Loucy (cell line): ENCODE measurements at regions not wholly inside any gene's neighbourhood (a gene's known extent, or its start where the extent isn't known, plus 50 kb on each side); places are given as distances from the start of the nearest gene placed in this dataset.
A peak's percentile ranks its signal among the peaks of the same experiment; 100 is the strongest.

Experiments used
- H2AFZ ChIP-seq: fragments of 200-600 bp; sonication (generic); 2 replicates; pipeline ENCODE4 v1.6.0; 2016; ENCODE audit warnings: antibody characterized with exemption, mild to moderate bottlenecking, low read length, moderate library complexity
- H3F3A ChIP-seq: fragments of 200-600 bp; 2 replicates; pipeline ENCODE4 v1.6.0; 2016; ENCODE audit warnings: antibody characterized with exemption, low read depth, mild to moderate bottlenecking
- H3K27me3 ChIP-seq: fragments of 200-600 bp; sonication (generic); 2 replicates; pipeline ENCODE4 v1.6.1; 2014; ENCODE audit warnings: low read length, mild to moderate bottlenecking; ENCODE audit not compliant: insufficient read depth, poor library complexity, severe bottlenecking
- H3K36me3 ChIP-seq: fragments of 200-600 bp; sonication (generic); 2 replicates; pipeline ENCODE4 v1.6.1; 2016; ENCODE audit warnings: low read length; ENCODE audit not compliant: insufficient read depth
- H3K4me1 ChIP-seq: fragments of 200-600 bp; sonication (generic); 2 replicates; pipeline ENCODE4 v1.5.1; 2014; ENCODE audit warnings: low read length, mild to moderate bottlenecking; ENCODE audit not compliant: insufficient read depth, poor library complexity, severe bottlenecking
- H3K4me2 ChIP-seq: fragments of 200-600 bp; sonication (generic); 2 replicates; pipeline ENCODE4 v1.6.0; 2014; ENCODE audit warnings: antibody characterized with exemption, low read length, low read depth, mild to moderate bottlenecking; ENCODE audit not compliant: poor library complexity, severe bottlenecking
- H3K4me3 ChIP-seq: fragments of 200-600 bp; sonication (generic); 2 replicates; pipeline ENCODE4 v1.5.1; 2014; ENCODE audit warnings: low read length, mild to moderate bottlenecking, mixed read lengths; ENCODE audit not compliant: poor library complexity, severe bottlenecking
- H3K79me2 ChIP-seq: fragments of 200-600 bp; sonication (generic); 2 replicates; pipeline ENCODE4 v1.6.1; 2014; ENCODE audit warnings: low read length; ENCODE audit not compliant: insufficient read depth
- H3K9ac ChIP-seq: fragments of 200-600 bp; sonication (generic); 2 replicates; pipeline ENCODE4 v1.6.0; 2014; ENCODE audit warnings: mild to moderate bottlenecking, low read depth, low read length, moderate library complexity; ENCODE audit not compliant: poor library complexity, severe bottlenecking
- H3K9me2 ChIP-seq: fragments of 200-600 bp; sonication (generic); replicated peaks from 2 replicates; pipeline ENCODE4 v1.6.1; 2016; ENCODE audit warnings: low read depth, low read length, mixed read lengths
- H3K9me3 ChIP-seq: fragments of 200-600 bp; sonication (generic); 2 replicates; pipeline ENCODE4 v1.6.1; 2014; ENCODE audit warnings: mild to moderate bottlenecking, antibody characterized with exemption, low read length, low read depth; ENCODE audit not compliant: insufficient read depth
- H4K20me1 ChIP-seq: fragments of 200-600 bp; sonication (generic); 2 replicates; pipeline ENCODE4 v1.6.0; 2014; ENCODE audit warnings: antibody characterized with exemption, low read length, mild to moderate bottlenecking; ENCODE audit not compliant: insufficient read depth, poor library complexity, severe bottlenecking
- EZH2phosphoT487 ChIP-seq: fragments of 200-600 bp; IDR thresholded peaks from 2 replicates; pipeline ENCODE4 v1.6.1; 2018; ENCODE audit warnings: antibody characterized with exemption, mild to moderate bottlenecking, moderate library complexity, borderline replicate concordance
- TF ChIP-seq, protein P1 (sequence below): fragments of 200-600 bp; sonication (generic); conservative IDR thresholded peaks from 2 replicates; pipeline ENCODE4 v1.5.1; 2014; ENCODE audit warnings: mild to moderate bottlenecking, antibody characterized with exemption, low read length

DNA sequence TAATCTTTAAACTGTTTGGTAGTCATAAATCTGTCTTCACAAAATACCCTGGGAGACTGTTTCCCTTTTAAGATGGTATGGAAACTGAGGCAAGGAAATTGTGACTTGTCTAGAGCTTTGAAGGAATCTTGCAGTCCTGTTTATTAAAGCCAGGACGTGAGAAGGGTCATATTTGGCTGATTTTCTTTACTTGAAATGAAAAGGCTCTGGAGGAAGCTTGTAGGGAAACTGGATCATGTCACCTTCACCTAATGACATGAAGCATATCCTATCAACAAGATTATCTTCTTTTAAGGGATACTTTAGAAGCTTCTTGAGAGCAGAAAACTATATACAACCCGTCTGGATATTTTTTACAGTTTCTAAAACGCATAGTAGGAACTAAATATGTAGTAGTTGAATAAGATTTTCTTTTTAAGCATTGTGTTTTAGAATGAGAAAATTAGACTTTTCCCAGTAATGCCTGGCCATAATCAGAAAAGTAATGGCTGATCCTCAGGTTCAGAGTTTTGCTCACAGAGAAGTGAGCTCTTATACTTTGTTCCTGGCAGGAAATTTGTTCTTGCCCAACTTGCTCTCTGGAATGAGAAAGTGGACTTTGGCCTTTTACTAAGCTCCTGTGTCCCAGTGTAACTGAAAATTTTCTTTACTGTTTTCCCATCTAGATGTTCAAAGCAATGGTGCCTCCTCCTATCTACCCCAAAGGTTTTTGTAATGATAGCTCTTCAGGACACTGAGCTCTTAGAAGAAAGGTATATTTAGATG, 136.8 kb upstream of the AFF2 start:
- Histone ChIP-seq H3K4me2 (no peak overlapping the region), H3K79me2 (no peaks in the 10 kb centered on the region), H3K9ac (no peak overlapping the region), H3K4me1 (no peaks in the 10 kb centered on the region), H3K36me3 (no peaks in the 10 kb centered on the region), H3K27me3 (no peaks in the 10 kb centered on the region), H3K9me3 (no peaks in the 10 kb centered on the region), H3F3A (no peaks in the 10 kb centered on the region), H2AFZ (0 out of 2 replicates have a peak overlapping the region, but pooled peaks have one; percentile 43), H3K4me3 (no peak overlapping the region), H4K20me1 (no peaks in the 10 kb centered on the region), H3K9me2 (no peaks in the 10 kb centered on the region)
- TF ChIP-seq, protein P1, sequence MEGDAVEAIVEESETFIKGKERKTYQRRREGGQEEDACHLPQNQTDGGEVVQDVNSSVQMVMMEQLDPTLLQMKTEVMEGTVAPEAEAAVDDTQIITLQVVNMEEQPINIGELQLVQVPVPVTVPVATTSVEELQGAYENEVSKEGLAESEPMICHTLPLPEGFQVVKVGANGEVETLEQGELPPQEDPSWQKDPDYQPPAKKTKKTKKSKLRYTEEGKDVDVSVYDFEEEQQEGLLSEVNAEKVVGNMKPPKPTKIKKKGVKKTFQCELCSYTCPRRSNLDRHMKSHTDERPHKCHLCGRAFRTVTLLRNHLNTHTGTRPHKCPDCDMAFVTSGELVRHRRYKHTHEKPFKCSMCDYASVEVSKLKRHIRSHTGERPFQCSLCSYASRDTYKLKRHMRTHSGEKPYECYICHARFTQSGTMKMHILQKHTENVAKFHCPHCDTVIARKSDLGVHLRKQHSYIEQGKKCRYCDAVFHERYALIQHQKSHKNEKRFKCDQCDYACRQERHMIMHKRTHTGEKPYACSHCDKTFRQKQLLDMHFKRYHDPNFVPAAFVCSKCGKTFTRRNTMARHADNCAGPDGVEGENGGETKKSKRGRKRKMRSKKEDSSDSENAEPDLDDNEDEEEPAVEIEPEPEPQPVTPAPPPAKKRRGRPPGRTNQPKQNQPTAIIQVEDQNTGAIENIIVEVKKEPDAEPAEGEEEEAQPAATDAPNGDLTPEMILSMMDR = no peak
- no peak for TF ChIP-seq EZH2phosphoT487

DNA sequence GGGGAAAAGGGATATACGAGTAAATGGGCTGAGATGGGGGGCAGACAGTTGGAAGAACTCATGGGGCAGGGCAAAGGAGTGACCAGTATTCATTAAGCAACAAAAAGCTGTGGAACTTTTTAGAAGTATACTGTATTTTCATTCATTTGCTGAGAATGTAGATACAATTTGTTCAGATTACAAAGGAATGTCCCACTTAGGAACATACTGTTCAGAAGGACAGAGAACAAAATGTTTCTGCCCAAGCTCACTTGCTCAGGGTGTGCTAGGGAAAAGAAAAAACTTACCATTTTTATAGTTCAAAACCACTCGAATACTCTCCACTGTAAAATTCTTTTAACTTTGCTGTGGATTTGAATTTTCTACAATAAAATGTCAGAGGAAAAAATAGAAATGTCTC, 135.2 kb upstream of the AFF2 start:
- H3K4me2 ChIP-seq = no peak overlapping the region
- no peaks in the 10 kb centered on the region for H3F3A ChIP-seq
- H3K4me3 ChIP-seq = no peak overlapping the region
- no peaks in the 10 kb centered on the region for H3K9me3 ChIP-seq
- H3K9me2 ChIP-seq = no peaks in the 10 kb centered on the region
- H3K27me3 ChIP-seq = no peaks in the 10 kb centered on the region
- H3K9ac ChIP-seq = no peak overlapping the region
- no peaks in the 10 kb centered on the region for H3K4me1 ChIP-seq
- no peaks in the 10 kb centered on the region for H3K79me2 ChIP-seq
- TF ChIP-seq EZH2phosphoT487 = no peak
- TF ChIP-seq, protein P1 = no peak
- no peaks in the 10 kb centered on the region for H3K36me3 ChIP-seq
- no peaks in the 10 kb centered on the region for H4K20me1 ChIP-seq
- H2AFZ ChIP-seq = no peak overlapping the region

DNA sequence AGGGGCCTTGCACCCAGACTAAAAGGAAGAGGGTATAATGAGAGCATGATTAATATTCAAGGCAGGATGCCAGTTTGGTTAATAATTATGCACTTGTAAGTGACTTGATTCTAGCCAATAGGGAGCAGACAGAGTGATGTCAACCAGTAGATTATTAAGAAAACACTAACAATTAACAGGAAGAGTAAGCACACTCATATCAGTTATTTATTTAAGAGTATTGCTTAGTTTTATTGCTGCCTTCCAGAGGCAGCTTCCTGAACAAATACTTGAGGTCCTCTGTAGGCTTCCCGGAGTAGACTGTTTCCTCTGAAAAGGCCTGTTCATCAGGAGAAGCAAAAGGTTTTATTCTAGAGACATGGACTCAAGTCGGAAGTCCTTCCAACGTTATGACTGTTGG, 129.1 kb upstream of the AFF2 start:
- H3K9ac ChIP-seq = no peak overlapping the region
- H3K9me2 ChIP-seq = no peaks in the 10 kb centered on the region
- H3K4me3 ChIP-seq = no peak overlapping the region
- no peaks in the 10 kb centered on the region for H3F3A ChIP-seq
- no peaks in the 10 kb centered on the region for H3K27me3 ChIP-seq
- no peaks in the 10 kb centered on the region for H3K79me2 ChIP-seq
- no peaks in the 10 kb centered on the region for H3K9me3 ChIP-seq
- peak overlapping the region; percentile 59; the same call in 1 of the 2 replicates for H2AFZ ChIP-seq
- no peak overlapping the region for H3K4me2 ChIP-seq
- no peaks in the 10 kb centered on the region for H4K20me1 ChIP-seq
- no peaks in the 10 kb centered on the region for H3K36me3 ChIP-seq
- TF ChIP-seq EZH2phosphoT487 = no peak
- TF ChIP-seq, protein P1 = no peak
- H3K4me1 ChIP-seq = peaks cover 20% of the 10 kb centered on the region
